Liver (tissue), 3 donors: ENCODE measurements at regions not wholly inside any gene's neighbourhood (a gene's known extent, or its start where the extent isn't known, plus 50 kb on each side); places are given as distances from the start of the nearest gene placed in this dataset.

Experiments used
- ATF3 ChIP-seq: IDR thresholded peaks from 2 replicates; pipeline ENCODE4 v1.6.1; 2016; ENCODE audit warnings: antibody characterized with exemption
- CTCF ChIP-seq: fragments of 150-350 bp; IDR thresholded peaks from 2 replicates; pipeline ENCODE4 v1.5.1; 2017; ENCODE audit warnings: improper control_type of control experiment, low read depth, low read length; ENCODE audit not compliant: missing input control
- EGR1 ChIP-seq, 2 donors: IDR thresholded peaks; 2 replicates each; pipeline ENCODE4 v1.6.1; 2016 to 2018; ENCODE audit warnings: antibody characterized with exemption in 2 of 2, low read depth in 2 of 2
- HNF4G ChIP-seq: IDR thresholded peaks from 2 replicates; pipeline ENCODE4 v1.6.1; 2016; ENCODE audit warnings: antibody characterized with exemption
- MAX ChIP-seq: IDR thresholded peaks from 2 replicates; pipeline ENCODE4 v1.6.1; 2016; ENCODE audit warnings: antibody characterized with exemption
- RXRA ChIP-seq, 2 donors: IDR thresholded peaks; 2 replicates each; pipeline ENCODE4 v1.6.1; 2017 to 2018; ENCODE audit warnings: antibody characterized with exemption in 2 of 2, mild to moderate bottlenecking in 1 of 2
- SP1 ChIP-seq: IDR thresholded peaks from 2 replicates; pipeline ENCODE4 v1.6.1; 2018; ENCODE audit warnings: antibody characterized with exemption, mild to moderate bottlenecking
- TAF1 ChIP-seq: conservative IDR thresholded peaks from 2 replicates; pipeline ENCODE4 v1.6.1; 2016; ENCODE audit warnings: antibody characterized with exemption, mild to moderate bottlenecking
- YY1 ChIP-seq: IDR thresholded peaks from 2 replicates; pipeline ENCODE4 v1.6.1; 2016; ENCODE audit warnings: antibody characterized with exemption, mild to moderate bottlenecking
- ZBTB33 ChIP-seq: IDR thresholded peaks from 2 replicates; pipeline ENCODE4 v1.6.1; 2016; ENCODE audit warnings: antibody characterized with exemption
- donor health status: healthy.
- donor health status: healthy.

- TF ChIP-seq MAX, result no peak
- TF ChIP-seq CTCF, result no peak
- TF ChIP-seq EGR1 (IDR thresholded peaks at IDR 0.05; ENCODE audit: low read depth in 2 of 2), result no peak
- no peak for TF ChIP-seq TAF1
- TF ChIP-seq ATF3, result no peak
- TF ChIP-seq SP1, result no peak
- TF ChIP-seq ZBTB33, result no peak
- no peak for TF ChIP-seq HNF4G
- no peak for TF ChIP-seq YY1
- TF ChIP-seq RXRA (IDR thresholded peaks at IDR 0.05), result no peak
These were observed 69.6 kb upstream of the ADO start for GRCh38 chr10:62734781-62735463.
